Spinal cord (tissue), 9 donors: ENCODE measurements at regions not wholly inside any gene's neighbourhood (a gene's known extent, or its start where the extent isn't known, plus 50 kb on each side); places are given as distances from the start of the nearest gene placed in this dataset.

ENCODE experiments used
- DNase-seq, 6 donors: peaks; one replicate each; pipeline versions ENCODE4 v3.0.0 to v3.0.0-alpha.2; 2013 to 2015; ENCODE audit warnings: low spot score in 6 of 6, low read depth in 4 of 6
- H3K27ac ChIP-seq: one replicate; pipeline ENCODE4 v1.5.1; 2013; ENCODE audit warnings: low read depth, low read length, control low read depth
- H3K27me3 ChIP-seq: one replicate; pipeline ENCODE4 v1.6.1; 2013; ENCODE audit warnings: low read length; ENCODE audit not compliant: control insufficient read depth, insufficient read depth
- H3K36me3 ChIP-seq: one replicate; pipeline ENCODE4 v1.6.1; 2013; ENCODE audit warnings: low read length; ENCODE audit not compliant: control insufficient read depth, insufficient read depth
- H3K4me1 ChIP-seq: one replicate; pipeline ENCODE4 v1.6.1; 2013; ENCODE audit warnings: low read length; ENCODE audit not compliant: control insufficient read depth, insufficient read depth
- H3K4me3 ChIP-seq: one replicate; pipeline ENCODE4 v1.5.1; 2013; ENCODE audit warnings: low read depth, low read length, control low read depth
- H3K9me3 ChIP-seq: one replicate; pipeline ENCODE4 v1.6.1; 2013; ENCODE audit warnings: low read length; ENCODE audit not compliant: control insufficient read depth, insufficient read depth
- WGBS: methylation state at CpG from one replicate; pipeline ENCODE4 v1.1.5; 2013; ENCODE audit warnings: missing lambda C conversion rate; ENCODE audit not compliant: insufficient coverage; 5-methylcytosine and 5-hydroxymethylcytosine counted together
- donor health status: healthy.

- Histone ChIP-seq H3K36me3 (no peaks in the 10 kb centered on the region), H3K9me3 (no peaks in the 10 kb centered on the region), H3K4me1 (peaks cover 24% of the 10 kb centered on the region), H3K4me3 (no peak overlapping the region), H3K27ac (no peak overlapping the region), H3K27me3 (no peaks in the 10 kb centered on the region)
- WGBS = 84% methylated on average over 7 of the region's 7 CpGs
- no peak for DNase-seq
Observed at GRCh38 chr6:163663575-163663974, 249.1 kb downstream of the QKI start.

- Histone ChIP-seq H3K9me3 (no peaks in the 10 kb centered on the region), H3K36me3 (no peaks in the 10 kb centered on the region), H3K27ac (no peak overlapping the region), H3K4me1 (peaks cover 19% of the 10 kb centered on the region), H3K4me3 (no peak overlapping the region), H3K27me3 (no peaks in the 10 kb centered on the region)
- 98% methylated on average over 11 of the region's 16 CpGs for WGBS
- DNase-seq = no peak
Observed at GRCh38 chr6:163662604-163663225, 248.2 kb downstream of the QKI start.

- no CpG with 5 or more reads among the region's 1 CpG for WGBS
- Histone ChIP-seq H3K27ac (no peak overlapping the region), H3K4me3 (no peak overlapping the region), H3K27me3 (no peaks in the 10 kb centered on the region), H3K4me1 (peaks cover 8% of the 10 kb centered on the region), H3K36me3 (no peaks in the 10 kb centered on the region), H3K9me3 (no peaks in the 10 kb centered on the region)
- DNase-seq = no peak
Observed at GRCh38 chr6:163661272-163661671, 246.8 kb downstream of the QKI start.

GRCh38 chr6:163659803-163660202 lies 245.3 kb downstream of the QKI start:
- Histone ChIP-seq H3K4me1 (peaks cover 8% of the 10 kb centered on the region), H3K4me3 (no peak overlapping the region), H3K9me3 (no peaks in the 10 kb centered on the region), H3K27me3 (no peaks in the 10 kb centered on the region), H3K27ac (no peak overlapping the region), H3K36me3 (no peaks in the 10 kb centered on the region)
- no CpG with 5 or more reads among the region's 4 CpGs for WGBS
- no peak for DNase-seq

- 92% methylated on average over 4 of the region's 7 CpGs for WGBS
- Histone ChIP-seq H3K36me3 (no peaks in the 10 kb centered on the region), H3K27me3 (no peaks in the 10 kb centered on the region), H3K9me3 (no peaks in the 10 kb centered on the region), H3K4me3 (no peak overlapping the region), H3K27ac (no peak overlapping the region), H3K4me1 (peaks cover 14% of the 10 kb centered on the region)
- DNase-seq = no peak
Observed at GRCh38 chr6:163655217-163656121, 241.0 kb downstream of the QKI start.

GRCh38 chr6:163651915-163652668 lies 237.6 kb downstream of the QKI start:
- H3K4me1 ChIP-seq = peaks cover 14% of the 10 kb centered on the region
- H3K36me3 ChIP-seq = no peaks in the 10 kb centered on the region
- 18% methylated on average over 2 of the region's 7 CpGs for WGBS
- peak in 2 of 6 donors; percentile 32 to 69 for DNase-seq
- H3K4me3 ChIP-seq = no peak overlapping the region
- H3K27me3 ChIP-seq = no peaks in the 10 kb centered on the region
- no peaks in the 10 kb centered on the region for H3K9me3 ChIP-seq
- no peak overlapping the region for H3K27ac ChIP-seq

GRCh38 chr6:163651426-163651825 lies 236.9 kb downstream of the QKI start:
- Histone ChIP-seq H3K4me3 (no peak overlapping the region), H3K4me1 (peaks cover 14% of the 10 kb centered on the region), H3K27me3 (no peaks in the 10 kb centered on the region), H3K27ac (no peak overlapping the region), H3K36me3 (no peaks in the 10 kb centered on the region), H3K9me3 (no peaks in the 10 kb centered on the region)
- DNase-seq = peak in 2 of 6 donors; percentile 45 to 57
- WGBS = 80% methylated on average over 1 of the region's 3 CpGs

GRCh38 chr6:163648868-163649267 lies 234.3 kb downstream of the QKI start:
- Histone ChIP-seq H3K27me3 (no peaks in the 10 kb centered on the region), H3K4me1 (peaks cover 14% of the 10 kb centered on the region), H3K36me3 (no peaks in the 10 kb centered on the region), H3K4me3 (no peak overlapping the region), H3K27ac (no peak overlapping the region), H3K9me3 (no peaks in the 10 kb centered on the region)
- no peak for DNase-seq
- 100% methylated on average over 8 of the region's 8 CpGs for WGBS

GRCh38 chr6:163647624-163648023 lies 233.1 kb downstream of the QKI start:
- DNase-seq = no peak
- no peak overlapping the region for H3K27ac ChIP-seq
- H3K4me3 ChIP-seq = no peak overlapping the region
- H3K36me3 ChIP-seq = no peaks in the 10 kb centered on the region
- WGBS = 97% methylated on average over 8 of the region's 8 CpGs
- H3K4me1 ChIP-seq = peaks cover 11% of the 10 kb centered on the region
- no peaks in the 10 kb centered on the region for H3K27me3 ChIP-seq
- no peaks in the 10 kb centered on the region for H3K9me3 ChIP-seq
